SW480 (cell line): ENCODE measurements at regions not wholly inside any gene's neighbourhood (a gene's known extent, or its start where the extent isn't known, plus 50 kb on each side); places are given as distances from the start of the nearest gene placed in this dataset.

Source experiments
- DNase-seq: peaks from one replicate; pipeline ENCODE4 v3.0.0-alpha.2; 2016; ENCODE audit warnings: low spot score

- no peak for DNase-seq
Observed at GRCh38 chr16:20259541-20259940, 67.8 kb downstream of the GP2 start.

GRCh38 chr16:20257234-20257633 is 70.1 kb downstream of the GP2 start:
- no peak for DNase-seq

GRCh38 chr16:20255002-20255401 is 72.3 kb downstream of the GP2 start:
- no peak for DNase-seq

- DNase-seq, result no peak
Observed at GRCh38 chr16:20253825-20254224, 73.5 kb downstream of the GP2 start.

- DNase-seq, result no peak
Observed at GRCh38 chr16:20249211-20249610, 78.1 kb downstream of the GP2 start.

GRCh38 chr16:20247076-20247475 is 80.2 kb downstream of the GP2 start:
- DNase-seq, result no peak

- no peak for DNase-seq
Observed at GRCh38 chr16:20243731-20244281, 83.5 kb downstream of the GP2 start.

- DNase-seq, result no peak
Observed at GRCh38 chr16:20242568-20243255, 84.6 kb downstream of the GP2 start.

- DNase-seq, result no peak
Observed at GRCh38 chr16:20241321-20241720, 86.0 kb downstream of the GP2 start.

- DNase-seq, result no peak
Observed at GRCh38 chr16:20236579-20237289, 90.6 kb downstream of the GP2 start.

- DNase-seq, result no peak
Observed at GRCh38 chr16:20225228-20225733, 102.0 kb downstream of the GP2 start.

GRCh38 chr16:20221208-20221607 is 106.1 kb downstream of the GP2 start:
- DNase-seq, result no peak

GRCh38 chr16:20218093-20218492 is 109.2 kb downstream of the GP2 start:
- no peak for DNase-seq

- no peak for DNase-seq
Observed at GRCh38 chr16:20216591-20217217, 110.6 kb downstream of the GP2 start.

GRCh38 chr16:20214401-20214800 is 112.9 kb downstream of the GP2 start:
- no peak for DNase-seq

- DNase-seq, result no peak
Observed at GRCh38 chr16:20203272-20203671, 124.0 kb downstream of the GP2 start.

- DNase-seq, result no peak
Observed at GRCh38 chr16:20202747-20203146, 124.6 kb downstream of the GP2 start.

- DNase-seq, result no peak
Observed at GRCh38 chr16:20192801-20193200, 119.1 kb upstream of the GPR139 start.

GRCh38 chr16:20191566-20191965 is 117.9 kb upstream of the GPR139 start:
- no peak for DNase-seq

GRCh38 chr16:20181949-20182348 is 108.3 kb upstream of the GPR139 start:
- no peak for DNase-seq

- no peak for DNase-seq
Observed at GRCh38 chr16:20181416-20181815, 107.7 kb upstream of the GPR139 start.

- DNase-seq, result no peak
Observed at GRCh38 chr16:20178297-20178696, 104.6 kb upstream of the GPR139 start.

- DNase-seq, result no peak
Observed at GRCh38 chr16:20175358-20175757, 101.7 kb upstream of the GPR139 start.
